Activated T-helper 17 cell treated with anti-CD3 and anti-CD28 coated beads, Interleukin-2, amount 50 U/mL, for 72 hours (primary cell): ENCODE measurements at regions not wholly inside any gene's neighbourhood (a gene's known extent, or its start where the extent isn't known, plus 50 kb on each side); places are given as distances from the start of the nearest gene placed in this dataset.

Experiments
- ATAC-seq: fragments of 150-1000 bp; cut with Tn5 transposase; replicated peaks from 2 replicates; pipeline ENCODE4 v1.10.0; 2021; ENCODE audit warnings: mild to moderate bottlenecking, moderate library complexity
- H3K27ac Mint-ChIP-seq: one replicate; pipeline ENCODE4 v1.8.0; 2022; ENCODE audit warnings: mixed read lengths
- H3K27me3 Mint-ChIP-seq: one replicate; pipeline ENCODE4 v1.8.0; 2022; ENCODE audit warnings: mixed read lengths
- H3K36me3 Mint-ChIP-seq: one replicate; pipeline ENCODE4 v1.8.0; 2022; ENCODE audit warnings: low read depth, mild to moderate bottlenecking, mixed read lengths
- H3K4me1 Mint-ChIP-seq: one replicate; pipeline ENCODE4 v1.8.0; 2022; ENCODE audit warnings: mixed read lengths
- H3K4me3 Mint-ChIP-seq: one replicate; pipeline ENCODE4 v1.8.0; 2022; ENCODE audit warnings: mild to moderate bottlenecking, mixed read lengths
- H3K9me3 Mint-ChIP-seq: one replicate; pipeline ENCODE4 v1.8.0; 2022; ENCODE audit warnings: mixed read lengths

DNA sequence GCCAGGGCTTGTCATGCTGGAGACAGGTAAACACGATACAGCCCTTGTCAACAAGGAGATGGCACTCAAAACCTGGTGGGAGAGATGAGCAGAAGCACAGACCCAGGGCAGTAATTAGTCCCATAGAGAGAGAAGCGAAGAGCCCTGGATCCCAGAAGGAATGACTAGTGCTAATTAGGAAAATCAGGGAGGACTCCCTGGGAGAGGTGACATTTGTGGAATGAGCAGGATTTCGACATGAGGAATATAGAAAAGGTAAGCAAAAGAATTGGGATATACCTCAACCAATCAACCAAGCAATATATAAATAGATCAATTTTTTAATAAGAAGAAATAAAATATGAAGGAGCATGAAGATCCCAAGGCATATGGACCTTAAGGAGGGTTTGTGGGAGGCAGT lies 98.5 kb upstream of the GJB5 start:
- no peaks in the 10 kb centered on the region for H3K4me1 Mint-ChIP-seq
- no peak overlapping the region for H3K27ac Mint-ChIP-seq
- H3K27me3 Mint-ChIP-seq, result peaks cover 19% of the 10 kb centered on the region
- no peaks in the 10 kb centered on the region for H3K9me3 Mint-ChIP-seq
- H3K4me3 Mint-ChIP-seq, result no peak overlapping the region
- no peak for ATAC-seq
- no peaks in the 10 kb centered on the region for H3K36me3 Mint-ChIP-seq

DNA sequence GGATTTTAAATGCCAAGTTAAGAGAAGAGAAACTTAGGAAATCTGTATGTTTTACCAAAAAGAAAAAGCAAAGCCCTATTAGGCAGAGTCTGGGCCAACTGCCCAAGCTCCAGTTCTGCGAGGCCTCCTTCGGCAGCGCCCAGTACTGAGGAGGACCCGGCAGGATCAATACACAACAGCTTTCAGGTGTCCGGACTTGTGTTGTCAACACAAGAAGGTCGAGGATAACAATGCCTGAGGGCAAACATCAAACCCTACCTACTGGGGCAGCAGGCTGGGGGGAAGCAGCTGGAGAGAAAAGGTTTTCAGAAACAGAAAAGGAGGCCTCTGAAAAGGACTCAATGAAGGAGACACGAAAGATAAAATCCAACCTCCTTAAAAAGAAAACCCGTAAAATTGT lies 98.1 kb upstream of the GJB5 start:
- Mint-ChIP-seq H3K9me3 (no peaks in the 10 kb centered on the region), H3K4me1 (no peaks in the 10 kb centered on the region), H3K27ac (no peak overlapping the region), H3K27me3 (peaks cover 19% of the 10 kb centered on the region), H3K4me3 (no peak overlapping the region), H3K36me3 (no peaks in the 10 kb centered on the region)
- no peak for ATAC-seq

DNA sequence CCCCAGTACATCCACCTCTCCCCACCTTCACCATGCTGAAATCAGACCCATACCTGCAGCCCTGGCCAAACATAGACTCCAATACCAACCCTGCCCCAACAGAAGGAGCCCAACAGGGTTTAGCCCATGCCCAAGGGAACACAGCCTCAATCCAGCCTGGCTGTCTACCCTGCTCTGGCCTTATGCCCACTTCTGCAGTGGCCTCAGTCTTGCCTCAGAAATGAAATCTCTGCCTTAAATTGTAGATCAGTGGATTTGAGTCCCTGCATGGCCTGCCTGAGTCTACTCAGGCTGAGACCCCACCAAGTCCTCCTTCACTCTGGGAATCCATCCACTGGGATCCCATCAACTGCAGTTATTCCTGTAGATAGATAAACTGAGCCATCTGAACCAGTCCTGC lies 97.6 kb upstream of the GJB5 start:
- ATAC-seq, result no peak
- H3K27me3 Mint-ChIP-seq, result peaks cover 21% of the 10 kb centered on the region

DNA sequence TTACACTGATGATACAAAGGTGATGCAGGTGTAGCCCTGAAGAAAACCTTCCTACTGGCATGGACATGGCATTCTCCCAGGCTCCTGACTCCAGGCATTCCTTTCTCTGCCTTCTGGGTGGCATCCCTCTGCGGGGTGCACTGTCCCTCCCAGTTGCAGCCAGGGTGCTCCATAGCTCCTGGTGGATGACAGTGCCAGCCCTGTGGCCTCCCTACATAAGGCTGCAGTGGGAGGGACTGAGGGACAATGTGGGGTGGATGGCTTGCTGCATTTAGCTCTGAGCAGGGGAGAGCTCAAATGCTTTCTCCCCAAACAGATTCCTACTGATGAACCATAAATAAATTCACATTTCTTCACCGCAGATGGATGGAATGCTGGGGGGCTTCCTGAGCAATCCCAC lies 97.0 kb upstream of the GJB5 start:
- Mint-ChIP-seq H3K27ac (no peak overlapping the region), H3K27me3 (peaks cover 21% of the 10 kb centered on the region), H3K4me1 (no peaks in the 10 kb centered on the region), H3K9me3 (no peaks in the 10 kb centered on the region), H3K4me3 (no peak overlapping the region), H3K36me3 (no peaks in the 10 kb centered on the region)
- ATAC-seq, result no peak

More for the DNA sequence above, 97.6 kb upstream of the GJB5 start:
- Mint-ChIP-seq H3K27ac (no peak overlapping the region), H3K36me3 (no peaks in the 10 kb centered on the region), H3K4me3 (no peak overlapping the region), H3K4me1 (no peaks in the 10 kb centered on the region), H3K9me3 (no peaks in the 10 kb centered on the region)

DNA sequence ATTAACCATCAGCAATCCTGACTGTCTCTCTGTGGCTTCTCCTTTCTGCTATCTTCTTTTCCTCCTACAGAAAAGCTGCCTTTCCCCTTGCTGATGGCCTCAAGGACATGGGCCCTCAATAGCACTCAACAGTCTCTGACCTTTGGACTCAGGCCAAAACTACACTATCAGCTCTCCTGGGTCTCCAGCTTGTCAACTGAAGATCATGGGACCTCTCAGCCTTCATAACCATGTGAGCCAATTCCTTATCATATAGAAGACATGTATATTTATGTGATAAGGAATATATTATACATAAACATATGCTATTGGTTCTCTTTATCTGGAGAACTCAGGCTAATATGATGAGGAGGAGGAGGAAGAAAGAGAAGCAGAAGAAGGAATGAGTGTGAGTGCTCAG lies 91.8 kb upstream of the GJB5 start:
- no peak overlapping the region for H3K4me3 Mint-ChIP-seq
- H3K36me3 Mint-ChIP-seq, result no peaks in the 10 kb centered on the region
- no peaks in the 10 kb centered on the region for H3K9me3 Mint-ChIP-seq
- H3K27ac Mint-ChIP-seq, result no peak overlapping the region
- no peaks in the 10 kb centered on the region for H3K4me1 Mint-ChIP-seq
- peaks cover 18% of the 10 kb centered on the region for H3K27me3 Mint-ChIP-seq
- ATAC-seq, result no peak

DNA sequence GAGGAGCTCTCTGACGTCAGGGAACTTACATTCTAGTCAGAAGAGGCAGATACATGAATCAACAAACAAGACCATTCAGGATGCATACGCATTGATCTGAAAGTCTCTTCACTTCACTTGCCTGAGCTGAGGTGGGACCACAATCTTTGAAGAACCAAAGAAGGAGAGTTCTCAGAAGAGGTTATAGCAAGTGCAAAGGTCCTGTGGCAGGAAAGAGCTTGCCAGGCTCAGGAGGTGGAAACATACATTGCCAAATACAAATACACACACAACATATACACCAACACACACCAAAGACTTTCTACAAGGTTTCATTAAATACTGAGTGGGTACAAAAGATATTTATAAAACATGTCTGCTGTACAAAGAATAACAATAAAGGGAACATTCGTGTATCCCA lies 86.8 kb upstream of the GJB5 start:
- Mint-ChIP-seq H3K4me1 (no peaks in the 10 kb centered on the region), H3K4me3 (no peak overlapping the region), H3K27ac (no peak overlapping the region), H3K9me3 (peaks cover 4% of the 10 kb centered on the region), H3K36me3 (no peaks in the 10 kb centered on the region), H3K27me3 (peaks cover 28% of the 10 kb centered on the region)
- ATAC-seq, result no peak

DNA sequence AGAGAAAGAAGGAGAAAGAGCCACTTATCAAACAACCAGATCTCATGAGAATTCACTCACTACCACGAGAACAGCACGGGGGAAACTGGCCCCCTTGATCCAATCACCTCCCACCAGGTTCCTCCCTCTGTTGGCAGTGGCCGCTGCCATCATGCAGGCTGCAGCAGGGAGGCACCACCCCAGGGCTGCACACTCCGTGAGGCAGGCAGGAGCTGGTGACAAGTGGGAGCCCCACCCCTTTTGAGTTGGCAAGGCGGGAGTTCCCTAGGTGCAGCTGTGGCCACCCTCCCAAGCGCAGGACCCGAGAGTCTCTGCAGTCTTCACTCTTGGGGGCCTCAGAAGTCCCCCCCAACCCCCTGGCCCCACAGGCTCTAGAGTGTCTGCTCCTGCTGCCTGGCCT lies 83.9 kb upstream of the GJB5 start:
- H3K4me3 Mint-ChIP-seq, result no peak overlapping the region
- no peak overlapping the region for H3K27ac Mint-ChIP-seq
- peaks cover 4% of the 10 kb centered on the region for H3K9me3 Mint-ChIP-seq
- H3K4me1 Mint-ChIP-seq, result no peaks in the 10 kb centered on the region
- no peak for ATAC-seq
- H3K27me3 Mint-ChIP-seq, result peaks cover 31% of the 10 kb centered on the region
- no peaks in the 10 kb centered on the region for H3K36me3 Mint-ChIP-seq

DNA sequence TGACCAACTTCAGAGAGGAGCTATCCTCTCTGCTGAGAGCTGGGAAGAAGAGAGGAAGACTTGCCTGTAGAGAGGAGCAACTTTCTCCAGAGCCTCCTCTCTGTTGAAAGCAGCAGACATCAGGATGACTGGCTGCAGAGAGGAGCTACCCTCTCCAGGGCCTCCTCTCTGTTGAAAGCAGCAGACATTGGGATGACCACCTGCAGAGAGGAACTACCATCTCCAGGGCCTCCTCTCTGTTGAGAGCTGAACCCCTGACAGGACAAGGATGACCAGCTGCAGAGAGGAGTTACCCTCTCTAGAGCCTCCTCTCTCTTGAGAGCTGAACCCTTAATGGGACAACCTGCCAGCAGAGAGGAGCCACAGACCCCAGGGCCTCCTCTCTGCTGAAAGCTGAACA lies 83.0 kb upstream of the GJB5 start:
- ATAC-seq, result no peak
- no peak overlapping the region for H3K27ac Mint-ChIP-seq
- H3K4me1 Mint-ChIP-seq, result no peaks in the 10 kb centered on the region
- H3K4me3 Mint-ChIP-seq, result no peak overlapping the region
- H3K27me3 Mint-ChIP-seq, result peaks cover 32% of the 10 kb centered on the region
- H3K36me3 Mint-ChIP-seq, result no peaks in the 10 kb centered on the region
- H3K9me3 Mint-ChIP-seq, result peaks cover 4% of the 10 kb centered on the region

DNA sequence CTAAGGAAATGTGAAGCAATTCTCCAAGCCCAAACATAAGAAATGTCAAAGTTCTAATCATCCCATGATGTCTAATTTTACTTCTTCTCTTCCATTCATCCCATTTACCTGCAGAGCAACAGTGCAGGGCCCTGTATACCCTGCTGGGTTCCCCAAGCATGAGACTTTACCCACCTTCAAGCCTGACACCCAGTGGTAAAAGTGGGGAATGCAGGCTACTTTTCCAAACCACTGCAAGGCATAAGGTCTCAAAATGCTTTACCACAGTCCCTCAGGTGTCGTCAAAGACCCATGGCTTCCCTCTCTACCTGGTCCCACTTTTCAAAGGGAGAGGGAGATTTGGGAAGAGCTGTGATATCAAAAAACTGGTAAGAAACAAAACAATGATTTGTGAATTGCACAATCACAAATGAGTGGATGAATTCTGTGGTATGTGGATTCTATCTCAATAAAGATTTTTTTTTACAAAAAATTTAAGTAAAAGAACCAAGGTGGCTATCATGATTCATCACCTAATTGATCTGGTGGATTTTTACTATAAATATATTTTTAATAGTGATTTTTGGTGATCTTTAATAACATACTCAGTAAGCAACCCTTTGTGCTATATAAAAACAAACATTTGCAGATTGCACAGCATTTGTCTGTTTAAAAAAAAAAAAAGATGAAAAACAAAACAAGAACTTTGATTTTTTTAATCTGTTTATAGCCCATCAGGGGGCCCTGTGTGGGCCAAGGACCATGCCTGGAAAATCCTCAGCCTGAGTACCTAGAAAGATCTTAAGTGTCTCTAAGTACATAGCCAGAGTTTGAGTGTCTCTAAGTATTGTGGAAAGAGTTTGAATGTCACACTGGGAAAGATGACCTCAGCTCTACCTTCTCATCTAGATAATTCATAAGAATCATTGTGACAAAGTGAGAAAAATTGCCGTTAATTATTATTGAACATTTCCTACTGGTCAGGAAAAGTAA lies 73.1 kb upstream of the GJB5 start:
- peaks cover 20% of the 10 kb centered on the region for H3K27me3 Mint-ChIP-seq
- H3K9me3 Mint-ChIP-seq, result no peaks in the 10 kb centered on the region
- H3K4me1 Mint-ChIP-seq, result no peaks in the 10 kb centered on the region
- ATAC-seq, result peak; percentile 64
- H3K36me3 Mint-ChIP-seq, result no peaks in the 10 kb centered on the region
- no peak overlapping the region for H3K27ac Mint-ChIP-seq
- no peak overlapping the region for H3K4me3 Mint-ChIP-seq

DNA sequence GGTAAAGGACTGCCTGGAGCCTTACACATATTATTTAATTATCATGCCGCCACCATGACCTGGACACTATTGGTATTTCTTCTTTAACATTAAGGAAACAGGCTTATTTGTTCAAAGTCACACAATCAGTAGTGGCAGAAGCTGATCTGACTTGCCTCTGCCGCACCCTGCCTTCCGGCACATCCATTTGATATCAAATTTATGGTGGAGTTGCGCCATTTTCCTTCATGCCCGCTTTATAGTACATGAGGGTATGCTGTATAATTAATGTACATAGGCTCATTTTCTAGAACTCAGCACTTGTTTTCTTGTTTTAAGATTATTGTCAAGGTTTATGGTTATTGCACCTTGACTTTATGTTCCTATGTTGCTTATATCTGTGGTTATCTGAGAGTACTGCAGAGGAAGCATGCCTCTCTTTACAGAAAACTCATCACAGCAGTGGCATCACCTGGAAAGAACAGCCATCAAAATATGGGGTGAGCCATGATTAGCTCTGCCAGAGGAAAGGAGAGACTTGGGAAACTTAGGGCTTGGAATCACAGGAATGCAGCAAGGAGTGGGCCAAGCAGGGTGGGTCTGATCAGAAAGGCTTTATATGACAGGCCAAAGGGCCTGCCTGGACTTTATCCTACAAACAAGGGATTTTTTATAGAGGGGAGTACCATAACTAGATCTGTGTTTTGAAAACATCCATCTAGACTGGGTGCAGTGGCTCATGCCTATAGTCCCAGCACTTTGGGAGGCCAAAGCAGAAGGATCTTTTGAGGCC lies 72.2 kb upstream of the GJB5 start:
- Mint-ChIP-seq H3K4me3 (no peak overlapping the region), H3K27me3 (peaks cover 24% of the 10 kb centered on the region), H3K9me3 (no peaks in the 10 kb centered on the region), H3K27ac (no peak overlapping the region), H3K36me3 (no peaks in the 10 kb centered on the region), H3K4me1 (no peaks in the 10 kb centered on the region)
- ATAC-seq, result no peak

DNA sequence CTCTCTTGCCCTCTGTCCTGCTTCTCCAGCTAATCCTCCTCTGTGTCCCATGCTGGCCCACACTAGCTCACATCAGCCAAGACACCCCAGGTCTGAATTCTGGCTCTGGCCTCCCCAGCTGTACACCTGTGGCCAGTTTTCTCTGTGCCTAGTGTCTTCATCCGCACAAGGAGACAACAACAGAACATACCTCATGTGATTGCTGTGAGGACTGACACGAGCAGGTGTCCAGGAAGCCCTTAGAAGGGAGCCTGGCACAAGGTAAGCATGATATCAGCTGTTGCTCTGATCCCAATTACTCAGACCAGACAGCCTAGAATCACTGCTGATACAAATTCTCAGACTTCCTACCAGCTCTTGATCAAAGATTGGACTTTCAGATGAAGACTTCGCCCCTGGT lies 71.2 kb upstream of the GJB5 start:
- ATAC-seq, result no peak
- Mint-ChIP-seq H3K27ac (no peak overlapping the region), H3K36me3 (no peaks in the 10 kb centered on the region), H3K4me3 (no peak overlapping the region), H3K9me3 (no peaks in the 10 kb centered on the region), H3K27me3 (peaks cover 27% of the 10 kb centered on the region), H3K4me1 (no peaks in the 10 kb centered on the region)

DNA sequence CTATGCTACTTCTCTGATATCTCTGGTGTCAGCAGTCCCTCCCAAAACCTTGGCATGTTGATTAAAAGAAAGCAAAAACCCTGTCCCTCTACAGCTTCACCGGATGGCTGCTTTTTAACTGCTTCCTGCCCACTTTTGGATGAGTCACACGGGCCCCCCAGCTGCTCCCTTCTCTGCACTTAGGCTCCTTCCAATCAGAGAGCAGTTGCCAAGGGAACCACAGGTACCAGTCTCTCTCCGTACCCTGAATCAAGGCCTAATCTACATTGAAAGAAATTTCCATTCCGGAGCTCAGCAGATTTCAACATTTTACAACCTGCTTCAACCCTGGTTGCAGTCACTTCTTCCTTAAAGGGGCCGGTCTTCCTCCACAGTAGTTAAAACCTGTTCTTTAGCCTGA lies 70.6 kb upstream of the GJB5 start:
- H3K27ac Mint-ChIP-seq, result no peak overlapping the region
- no peak for ATAC-seq
- no peaks in the 10 kb centered on the region for H3K36me3 Mint-ChIP-seq
- H3K4me3 Mint-ChIP-seq, result no peak overlapping the region
- H3K27me3 Mint-ChIP-seq, result peaks cover 21% of the 10 kb centered on the region
- H3K9me3 Mint-ChIP-seq, result no peaks in the 10 kb centered on the region
- H3K4me1 Mint-ChIP-seq, result no peaks in the 10 kb centered on the region

DNA sequence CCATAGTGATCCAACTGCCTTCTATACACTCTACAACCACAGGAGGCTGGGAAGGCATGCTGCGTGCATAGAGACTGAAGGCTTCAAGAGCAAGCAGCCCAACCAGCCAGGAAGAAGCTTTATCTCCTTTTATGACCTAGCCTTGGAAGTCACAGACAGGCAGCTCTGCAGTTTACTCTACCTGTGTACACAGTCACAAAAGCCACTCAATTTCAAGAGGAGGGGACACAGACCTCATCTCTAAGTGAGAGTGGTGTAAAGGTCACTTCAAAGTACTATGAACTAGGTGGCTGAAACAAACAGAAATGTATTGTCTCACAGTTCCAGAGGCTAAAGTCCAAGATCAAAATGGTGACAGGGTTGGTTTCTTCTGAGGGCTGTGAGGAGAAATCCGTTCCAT lies 69.6 kb upstream of the GJB5 start:
- Mint-ChIP-seq H3K4me3 (no peak overlapping the region), H3K36me3 (no peaks in the 10 kb centered on the region), H3K9me3 (no peaks in the 10 kb centered on the region), H3K27ac (no peak overlapping the region), H3K4me1 (no peaks in the 10 kb centered on the region), H3K27me3 (peaks cover 21% of the 10 kb centered on the region)
- ATAC-seq, result no peak

DNA sequence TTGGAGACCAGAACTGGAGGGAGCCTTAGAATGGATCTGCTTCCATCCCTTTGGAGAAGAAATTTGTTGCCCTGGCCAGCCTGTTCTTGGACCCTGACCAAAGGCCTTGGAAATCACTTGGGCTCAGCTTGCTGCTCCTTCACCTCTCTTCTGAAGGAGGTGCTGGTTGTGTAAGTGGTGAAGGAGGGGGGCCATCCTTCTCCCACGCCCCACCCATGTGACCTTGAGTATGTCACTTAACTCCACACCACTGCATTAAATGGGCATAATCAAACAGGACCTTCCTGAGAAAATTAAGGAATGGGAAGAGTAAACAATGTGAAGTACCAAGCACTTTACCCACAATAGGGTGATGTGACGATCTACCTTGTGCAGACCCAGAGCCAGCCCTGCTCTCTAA lies 68.3 kb upstream of the GJB5 start:
- H3K4me1 Mint-ChIP-seq, result no peaks in the 10 kb centered on the region
- no peak overlapping the region for H3K4me3 Mint-ChIP-seq
- no peaks in the 10 kb centered on the region for H3K9me3 Mint-ChIP-seq
- ATAC-seq, result no peak
- no peak overlapping the region for H3K27ac Mint-ChIP-seq
- H3K36me3 Mint-ChIP-seq, result no peaks in the 10 kb centered on the region
- peaks cover 28% of the 10 kb centered on the region for H3K27me3 Mint-ChIP-seq
